ENCODE measurements at regions not wholly inside any gene's neighbourhood (a gene's known extent, or its start where the extent isn't known, plus 50 kb on each side); places are given as distances from the start of the nearest gene placed in this dataset.
A peak's percentile ranks its signal among the peaks of the same experiment; 100 is the strongest.

DNA sequence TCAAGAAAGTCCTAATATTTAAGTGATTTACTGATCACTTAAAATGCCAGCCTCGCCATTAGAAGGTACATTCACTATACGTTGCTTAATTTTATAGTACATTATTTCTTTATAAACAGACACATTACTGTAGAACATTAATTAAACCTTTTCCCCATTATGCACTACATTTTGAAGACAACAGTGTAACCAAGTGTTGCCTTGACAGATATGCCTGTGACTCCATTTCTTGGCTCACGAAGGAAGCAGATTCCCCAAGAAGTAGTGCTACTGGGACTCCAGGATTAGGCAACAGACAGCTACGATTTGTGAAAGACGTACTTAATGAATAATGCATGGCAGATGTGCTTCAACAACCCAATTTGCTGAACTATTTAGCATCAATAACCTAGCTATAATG lies 394.8 kb downstream of the RPS29 start:
- no peaks in the 10 kb centered on the region for H3K36me3 Mint-ChIP-seq
- DNase-seq (ENCODE audit: low spot score in 2 of 2, unreplicated experiment in 2 of 2) = no peak
- H3K4me1 Mint-ChIP-seq = peaks cover 14% of the 10 kb centered on the region
- H3K27me3 Mint-ChIP-seq (ENCODE audit: low read depth) = peaks cover 2% of the 10 kb centered on the region
- H3K9me3 Mint-ChIP-seq = peaks cover 14% of the 10 kb centered on the region
- no peak overlapping the region for H3K4me3 Mint-ChIP-seq
- TF ChIP-seq, protein P1, sequence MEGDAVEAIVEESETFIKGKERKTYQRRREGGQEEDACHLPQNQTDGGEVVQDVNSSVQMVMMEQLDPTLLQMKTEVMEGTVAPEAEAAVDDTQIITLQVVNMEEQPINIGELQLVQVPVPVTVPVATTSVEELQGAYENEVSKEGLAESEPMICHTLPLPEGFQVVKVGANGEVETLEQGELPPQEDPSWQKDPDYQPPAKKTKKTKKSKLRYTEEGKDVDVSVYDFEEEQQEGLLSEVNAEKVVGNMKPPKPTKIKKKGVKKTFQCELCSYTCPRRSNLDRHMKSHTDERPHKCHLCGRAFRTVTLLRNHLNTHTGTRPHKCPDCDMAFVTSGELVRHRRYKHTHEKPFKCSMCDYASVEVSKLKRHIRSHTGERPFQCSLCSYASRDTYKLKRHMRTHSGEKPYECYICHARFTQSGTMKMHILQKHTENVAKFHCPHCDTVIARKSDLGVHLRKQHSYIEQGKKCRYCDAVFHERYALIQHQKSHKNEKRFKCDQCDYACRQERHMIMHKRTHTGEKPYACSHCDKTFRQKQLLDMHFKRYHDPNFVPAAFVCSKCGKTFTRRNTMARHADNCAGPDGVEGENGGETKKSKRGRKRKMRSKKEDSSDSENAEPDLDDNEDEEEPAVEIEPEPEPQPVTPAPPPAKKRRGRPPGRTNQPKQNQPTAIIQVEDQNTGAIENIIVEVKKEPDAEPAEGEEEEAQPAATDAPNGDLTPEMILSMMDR (IDR thresholded peaks at IDR 0.05; ENCODE audit: unreplicated experiment) = no peak
- H3K27ac Mint-ChIP-seq = no peak overlapping the region

DNA sequence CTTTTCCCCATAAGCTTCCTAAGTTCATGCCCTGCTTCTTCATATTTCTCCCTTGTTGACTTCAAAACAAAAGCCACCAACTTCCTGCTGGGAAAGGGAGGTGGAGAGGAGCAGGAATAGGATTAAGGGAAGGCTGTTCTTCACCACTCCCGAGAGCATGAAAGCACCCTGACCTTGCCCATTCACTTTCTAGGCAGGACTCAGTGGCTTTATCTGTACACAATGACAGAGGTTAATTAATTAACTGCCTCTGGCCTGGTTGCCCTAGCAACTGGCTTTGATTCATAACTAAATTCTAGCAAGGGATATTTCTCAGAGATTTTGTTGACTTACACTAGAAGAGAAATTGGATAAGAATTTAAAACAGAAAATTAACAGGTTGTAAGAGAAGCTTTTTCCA lies 396.8 kb downstream of the RPS29 start:
- TF ChIP-seq, protein P1 (IDR thresholded peaks at IDR 0.05; ENCODE audit: unreplicated experiment) = no peak
- peaks cover 2% of the 10 kb centered on the region for H3K27me3 Mint-ChIP-seq (ENCODE audit: low read depth)
- no peak overlapping the region for H3K4me3 Mint-ChIP-seq
- DNase-seq (ENCODE audit: low spot score in 2 of 2, unreplicated experiment in 2 of 2) = no peak
- no peak overlapping the region for H3K27ac Mint-ChIP-seq
- H3K9me3 Mint-ChIP-seq = peaks cover 15% of the 10 kb centered on the region
- H3K36me3 Mint-ChIP-seq = no peaks in the 10 kb centered on the region
- H3K4me1 Mint-ChIP-seq = peaks cover 14% of the 10 kb centered on the region

DNA sequence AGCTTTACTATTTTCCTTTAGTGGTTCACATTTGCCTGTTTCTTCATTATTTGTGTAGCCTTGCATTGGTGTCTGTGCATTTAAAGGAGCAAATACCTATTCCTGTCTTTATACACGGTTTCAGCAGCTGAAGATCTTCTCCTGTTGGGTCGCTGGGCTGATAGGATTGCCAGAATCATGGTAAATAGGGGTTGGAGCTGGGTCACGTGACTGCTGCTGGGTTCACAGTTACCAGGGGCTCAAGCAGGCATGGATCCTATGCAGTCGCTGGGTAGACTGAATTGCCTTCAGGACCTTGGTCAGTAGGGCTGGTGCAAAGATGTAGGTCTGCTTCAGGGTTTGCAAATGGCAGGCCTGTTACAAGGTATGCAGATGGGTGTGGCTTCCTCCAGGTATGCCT lies 398.4 kb downstream of the RPS29 start:
- no peak for DNase-seq (ENCODE audit: low spot score in 2 of 2, unreplicated experiment in 2 of 2)
- TF ChIP-seq, protein P1 (IDR thresholded peaks at IDR 0.05; ENCODE audit: unreplicated experiment) = no peak
- H3K4me3 Mint-ChIP-seq = no peak overlapping the region
- no peak overlapping the region for H3K27ac Mint-ChIP-seq
- H3K9me3 Mint-ChIP-seq = peaks cover 18% of the 10 kb centered on the region
- H3K27me3 Mint-ChIP-seq (ENCODE audit: low read depth) = no peaks in the 10 kb centered on the region
- no peaks in the 10 kb centered on the region for H3K36me3 Mint-ChIP-seq
- H3K4me1 Mint-ChIP-seq = peaks cover 14% of the 10 kb centered on the region

DNA sequence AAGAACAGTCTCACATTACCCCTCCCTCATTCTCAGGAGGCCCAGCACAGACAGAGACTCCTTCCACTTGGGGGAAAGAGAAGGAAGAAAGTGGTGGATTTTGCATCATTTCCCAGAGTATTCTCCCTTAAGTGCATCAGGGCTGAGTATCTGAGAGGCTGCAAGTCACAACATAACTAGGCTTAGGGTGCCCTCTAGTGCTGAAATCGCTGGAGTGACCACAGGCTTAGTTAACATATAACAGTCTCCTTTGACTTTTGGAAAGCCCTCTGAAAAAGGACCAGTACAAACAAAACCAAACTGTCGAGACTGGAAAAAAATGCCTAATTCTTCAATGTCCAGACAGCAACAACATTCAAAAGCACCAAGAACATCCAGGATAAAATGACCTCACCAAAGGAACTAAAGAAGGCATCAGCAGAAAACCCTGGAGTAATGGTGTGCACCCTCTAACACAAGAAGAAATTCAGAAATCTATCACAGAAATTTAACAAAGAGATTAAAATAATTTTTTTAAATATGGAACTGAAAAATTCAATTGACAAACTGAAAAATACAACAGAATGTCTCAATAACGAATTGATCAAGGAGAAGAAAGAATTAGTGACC lies 412.3 kb downstream of the RPS29 start:
- Mint-ChIP-seq H3K4me1 (no peaks in the 10 kb centered on the region), H3K36me3 (peaks cover 7% of the 10 kb centered on the region), H3K27ac (no peak overlapping the region), H3K9me3 (peaks cover 40% of the 10 kb centered on the region), H3K27me3 (ENCODE audit: low read depth) (no peaks in the 10 kb centered on the region), H3K4me3 (no peak overlapping the region)
- TF ChIP-seq, protein P1 (IDR thresholded peaks at IDR 0.05; ENCODE audit: unreplicated experiment) = no peak
- DNase-seq (ENCODE audit: low spot score in 2 of 2, unreplicated experiment in 2 of 2) = no peak

DNA sequence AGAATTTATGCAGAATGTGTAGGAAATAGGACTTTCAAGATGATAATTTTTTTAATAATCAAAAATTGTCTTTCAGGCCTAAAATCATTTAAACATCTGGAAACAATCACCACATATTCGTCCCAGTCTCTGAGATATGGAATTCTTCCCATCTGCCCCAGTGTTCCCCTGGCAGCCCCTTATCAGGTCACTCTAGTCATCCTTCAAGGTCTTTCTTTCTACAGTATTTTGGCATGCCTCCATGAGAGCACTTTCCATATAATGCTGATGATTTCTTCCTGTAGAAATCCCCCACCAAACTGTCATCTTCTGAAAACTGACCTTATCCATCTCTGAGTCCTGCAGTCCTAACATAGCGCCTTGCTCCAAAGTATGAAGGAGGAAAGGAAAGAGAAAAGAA lies 422.1 kb downstream of the RPS29 start:
- Mint-ChIP-seq H3K4me1 (peaks cover 36% of the 10 kb centered on the region), H3K36me3 (peaks cover 1% of the 10 kb centered on the region), H3K9me3 (peaks cover 4% of the 10 kb centered on the region), H3K27me3 (ENCODE audit: low read depth) (no peaks in the 10 kb centered on the region), H3K4me3 (no peak overlapping the region), H3K27ac (peak overlapping the region; percentile 84)
- no peak for DNase-seq (ENCODE audit: low spot score in 2 of 2, unreplicated experiment in 2 of 2)
- TF ChIP-seq, protein P1 (IDR thresholded peaks at IDR 0.05; ENCODE audit: unreplicated experiment) = no peak

DNA sequence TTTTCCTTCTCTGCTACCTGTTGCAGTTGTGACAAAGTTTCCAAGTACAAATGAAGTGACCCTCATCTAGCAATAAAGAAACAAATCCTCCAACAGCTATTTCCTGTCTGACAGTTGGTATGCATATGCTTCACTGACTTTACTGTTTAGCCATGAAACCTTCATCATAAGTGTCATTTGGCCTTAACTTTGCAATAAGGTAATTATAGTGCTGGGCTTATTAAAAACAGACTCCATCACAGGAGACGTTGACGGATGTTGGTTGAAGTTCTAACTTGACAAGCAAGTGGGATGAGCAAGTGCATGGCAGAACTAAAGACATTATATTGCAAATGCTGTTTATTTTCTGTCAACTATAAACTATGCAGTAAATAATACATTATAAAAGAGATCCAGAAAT lies 425.2 kb downstream of the RPS29 start:
- Mint-ChIP-seq H3K4me1 (peaks cover 38% of the 10 kb centered on the region), H3K4me3 (no peak overlapping the region), H3K9me3 (peaks cover 15% of the 10 kb centered on the region), H3K36me3 (peaks cover 3% of the 10 kb centered on the region), H3K27me3 (ENCODE audit: low read depth) (no peaks in the 10 kb centered on the region), H3K27ac (no peak overlapping the region)
- no peak for DNase-seq (ENCODE audit: low spot score in 2 of 2, unreplicated experiment in 2 of 2)
- TF ChIP-seq, protein P1 (IDR thresholded peaks at IDR 0.05; ENCODE audit: unreplicated experiment) = no peak
